GM12891 (cell line): ENCODE measurements at regions not wholly inside any gene's neighbourhood (a gene's known extent, or its start where the extent isn't known, plus 50 kb on each side); places are given as distances from the start of the nearest gene placed in this dataset.
"Not testable (repeated sequence)": the region's sequence is repeated elsewhere in the genome, so short reads cannot be mapped to it uniquely, and the experiment has no call there.

Experiments used
- DNase-seq: peaks from one replicate; pipeline ENCODE4 v3.0.0; 2011; ENCODE audit warnings: low spot score; ENCODE audit not compliant: insufficient read length
- FAIRE-seq: peaks from 2 replicates; lab custom pipeline; 2011; peaks lifted over from hg19 to GRCh38; lab: Jason Lieb, UNC
- PAX5 ChIP-seq: IDR thresholded peaks from 2 replicates; pipeline ENCODE4 v1.6.1; 2011; ENCODE audit warnings: low read length, moderate library complexity, mild to moderate bottlenecking; ENCODE audit not compliant: insufficient read depth, severe bottlenecking
- POLR2A ChIP-seq: IDR thresholded peaks from 2 replicates; pipeline ENCODE4 v1.6.1; 2011; ENCODE audit warnings: low read depth, low read length, control low read depth
- POLR2AphosphoS5 ChIP-seq: IDR thresholded peaks from 2 replicates; pipeline ENCODE4 v1.6.1; 2011; ENCODE audit warnings: low read depth, low read length, control low read depth
- POU2F2 ChIP-seq: IDR thresholded peaks from 2 replicates; pipeline ENCODE4 v1.6.1; 2011; ENCODE audit warnings: low read depth, mild to moderate bottlenecking, control low read depth, low read length, moderate library complexity
- SPI1 ChIP-seq: IDR thresholded peaks from 2 replicates; pipeline ENCODE4 v1.6.1; 2011; ENCODE audit warnings: low read depth, low read length, control low read depth
- TAF1 ChIP-seq: IDR thresholded peaks from 2 replicates; pipeline ENCODE4 v1.6.1; 2011; ENCODE audit warnings: low read depth, low read length, control low read depth

DNA sequence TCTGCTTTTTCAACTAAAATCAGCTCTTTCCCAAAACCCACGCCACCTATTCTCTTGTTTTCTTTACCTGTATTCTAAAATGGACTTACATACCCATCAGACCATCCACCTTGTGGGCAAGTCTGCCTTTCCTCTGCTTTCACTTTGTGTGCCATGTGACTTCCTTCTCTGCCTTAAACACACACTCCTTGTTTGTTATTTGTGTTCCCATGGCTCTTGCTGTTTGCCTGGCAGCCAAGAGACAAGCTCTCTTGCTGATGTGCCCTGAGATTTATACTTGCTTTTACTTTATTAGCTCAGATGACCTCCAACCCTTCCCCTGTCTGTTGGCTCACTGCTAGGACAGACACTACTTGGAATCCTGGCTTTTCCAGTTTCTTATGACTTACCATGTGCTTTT lies 309.7 kb upstream of the LRRTM4 start:
- no peak for TF ChIP-seq SPI1
- no peak for TF ChIP-seq POLR2AphosphoS5
- no peak for FAIRE-seq
- no peak for DNase-seq

DNA sequence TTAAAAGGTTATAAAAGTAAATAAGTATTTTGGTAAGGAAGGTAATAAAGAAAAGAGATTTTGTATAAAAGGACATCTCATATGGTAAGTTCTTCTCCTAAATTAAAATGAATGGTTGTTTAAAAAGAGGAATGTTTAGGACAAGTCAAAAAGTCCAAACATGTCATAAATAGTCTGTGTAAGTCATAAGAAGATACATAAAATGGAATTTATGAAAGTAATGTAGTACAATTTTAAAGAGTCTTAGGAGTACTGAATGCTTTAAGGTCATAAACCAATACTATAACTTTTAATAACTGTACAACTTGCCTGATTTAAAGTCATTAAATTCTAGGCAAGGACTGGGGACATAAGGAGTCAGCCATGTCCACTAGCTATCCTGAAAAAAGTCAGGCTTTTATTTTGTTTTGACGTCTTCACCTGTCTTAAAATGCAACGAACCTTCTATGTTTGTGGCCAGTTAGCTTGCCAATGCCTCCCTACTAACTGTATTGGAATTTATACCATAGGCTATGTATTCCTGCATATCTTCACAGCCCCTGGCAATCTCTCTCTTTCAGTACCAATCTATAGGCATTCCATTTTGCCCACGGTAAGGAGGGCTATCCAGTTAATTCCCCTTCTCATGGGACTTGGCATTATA lies 312.3 kb upstream of the LRRTM4 start:
- DNase-seq = no peak
- FAIRE-seq = no peak
- no peak for TF ChIP-seq POLR2A
- TF ChIP-seq TAF1 = no peak
- TF ChIP-seq PAX5 = no peak
- no peak for TF ChIP-seq POLR2AphosphoS5
- no peak for TF ChIP-seq POU2F2
- no peak for TF ChIP-seq SPI1

DNA sequence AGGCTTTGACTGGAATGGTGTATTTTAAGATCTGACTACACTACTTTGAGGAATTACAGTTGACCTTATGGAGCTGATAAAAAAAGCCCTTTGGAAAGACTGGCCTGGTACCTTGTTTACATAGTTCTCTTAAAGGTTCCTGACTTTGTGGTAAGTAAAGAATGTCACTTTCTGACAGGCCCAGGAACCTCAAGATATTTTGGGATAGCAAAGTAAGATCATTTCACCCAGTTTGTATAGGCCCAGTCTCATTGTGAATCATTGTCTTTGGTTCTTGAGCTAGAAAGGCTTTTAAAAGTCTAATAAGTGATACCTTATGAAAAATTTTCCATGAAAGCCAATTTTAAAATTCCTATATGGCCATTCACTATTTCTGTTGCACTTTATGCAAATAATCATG lies 316.3 kb upstream of the LRRTM4 start:
- TF ChIP-seq POLR2AphosphoS5 = no peak
- no peak for TF ChIP-seq POLR2A
- no peak for TF ChIP-seq PAX5
- no peak for TF ChIP-seq POU2F2
- no peak for TF ChIP-seq TAF1
- no peak for TF ChIP-seq SPI1
- FAIRE-seq (no peak), DNase-seq (no peak)

DNA sequence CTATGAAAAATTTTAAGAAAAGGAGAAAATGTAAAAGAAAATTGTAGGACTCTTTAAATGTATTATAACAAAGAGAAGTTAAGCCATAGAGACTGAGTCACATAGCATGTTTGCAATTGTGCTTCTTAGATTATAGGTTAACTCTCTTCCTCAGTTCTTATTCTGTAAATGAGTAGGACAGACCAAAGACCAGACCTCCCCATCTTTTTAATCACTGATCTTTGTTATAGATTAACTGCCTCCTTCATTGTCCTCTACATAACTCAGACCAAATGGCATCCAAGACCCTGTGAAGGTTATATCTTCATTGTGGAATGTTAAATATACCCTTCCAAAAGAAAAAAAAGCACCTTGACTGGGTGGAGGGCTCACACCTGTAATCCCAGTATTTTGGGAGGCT lies 316.9 kb upstream of the LRRTM4 start:
- no peak for TF ChIP-seq POLR2AphosphoS5
- TF ChIP-seq POLR2A = no peak
- no peak for TF ChIP-seq POU2F2
- no peak for TF ChIP-seq SPI1
- FAIRE-seq = no peak
- no peak for DNase-seq

DNA sequence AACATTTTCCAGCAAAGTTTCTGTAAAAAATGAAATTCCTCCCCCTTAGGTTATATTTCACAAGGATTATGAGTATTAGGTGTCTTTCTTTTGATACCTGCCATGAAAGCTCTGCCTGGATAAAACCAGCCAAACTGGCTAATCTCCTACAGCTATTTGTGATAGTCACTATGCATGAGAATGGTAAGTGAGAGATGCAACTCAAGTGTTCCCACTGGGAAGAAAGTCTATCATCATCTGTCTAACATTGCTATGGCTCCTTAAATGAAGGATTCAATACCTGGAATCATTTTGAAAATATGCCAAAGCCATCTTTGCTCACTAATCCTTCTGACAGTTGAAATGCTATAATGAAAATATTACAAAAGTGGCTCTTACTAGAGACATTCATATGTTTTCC lies 339.9 kb upstream of the LRRTM4 start:
- no peak for DNase-seq
- TF ChIP-seq TAF1 (no peak), PAX5 (no peak), POLR2A (no peak), POU2F2 (no peak)
- no peak for FAIRE-seq

DNA sequence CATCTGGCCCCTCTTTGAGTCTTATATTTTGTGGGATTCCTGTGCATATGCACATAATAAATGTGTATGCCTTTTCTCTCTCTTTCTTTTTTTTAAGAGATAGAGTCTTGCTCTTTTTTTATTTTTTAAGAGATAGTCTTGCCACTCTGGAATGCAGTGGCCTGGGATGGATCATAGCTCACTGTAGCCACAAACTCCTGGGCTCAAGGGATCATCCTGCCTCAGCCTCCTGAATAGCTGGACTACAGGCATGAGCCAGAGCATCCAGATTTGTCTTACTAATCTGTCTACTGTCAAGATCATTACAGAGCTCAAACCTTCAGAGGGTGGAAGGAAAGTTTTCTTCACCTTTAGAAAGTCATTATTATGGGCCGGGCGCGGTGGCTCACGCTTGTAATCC lies 342.2 kb upstream of the LRRTM4 start:
- no peak for TF ChIP-seq POLR2A
- no peak for TF ChIP-seq POLR2AphosphoS5
- TF ChIP-seq TAF1 = no peak
- no peak for TF ChIP-seq POU2F2
- no peak for TF ChIP-seq SPI1
- no peak for TF ChIP-seq PAX5
- no peak for DNase-seq
- FAIRE-seq = no peak

DNA sequence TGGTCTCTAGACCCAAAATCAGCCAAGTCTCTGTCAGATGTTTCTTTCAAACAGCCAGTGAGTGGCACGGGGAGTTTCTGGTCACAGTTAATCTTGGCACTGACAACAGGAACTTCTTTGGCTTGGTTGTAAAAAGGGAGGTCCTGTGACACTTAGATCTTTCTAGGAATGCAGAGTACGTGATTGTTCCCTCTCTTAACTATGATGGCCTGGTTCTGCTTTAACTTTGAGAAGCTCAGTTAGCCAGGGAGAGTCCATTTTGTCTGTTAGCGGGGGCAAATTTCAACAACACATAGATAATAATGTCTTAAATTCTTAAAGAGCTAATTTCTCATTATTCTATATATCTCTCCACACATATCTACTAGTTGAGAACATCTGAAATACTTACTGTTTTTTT lies 344.5 kb upstream of the LRRTM4 start:
- no peak for TF ChIP-seq POLR2A
- TF ChIP-seq SPI1 = no peak
- no peak for TF ChIP-seq POU2F2
- no peak for TF ChIP-seq TAF1
- no peak for TF ChIP-seq PAX5
- TF ChIP-seq POLR2AphosphoS5 = no peak
- DNase-seq (no peak), FAIRE-seq (no peak)

DNA sequence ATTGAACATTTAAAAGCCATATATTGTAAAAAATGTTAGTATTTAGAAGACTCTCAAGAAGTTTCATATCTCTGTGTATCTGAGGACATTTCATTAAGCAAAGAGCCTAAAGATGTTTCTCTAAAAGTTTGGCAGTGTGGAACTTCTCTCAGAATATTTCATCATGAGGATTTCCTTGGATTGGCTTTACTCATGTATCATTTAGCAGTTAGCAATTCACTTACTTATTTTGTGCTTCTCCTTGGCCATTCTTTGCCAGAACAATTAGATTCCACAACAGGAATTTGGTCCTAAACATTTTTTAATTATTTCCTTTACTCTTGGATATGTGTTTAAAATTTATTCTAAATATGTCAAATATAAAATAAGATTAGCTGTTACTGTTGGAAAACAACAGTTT lies 345.0 kb upstream of the LRRTM4 start:
- TF ChIP-seq PAX5 = no peak
- TF ChIP-seq POLR2A = no peak
- no peak for TF ChIP-seq SPI1
- TF ChIP-seq TAF1 = no peak
- no peak for TF ChIP-seq POU2F2
- TF ChIP-seq POLR2AphosphoS5 = no peak
- DNase-seq (no peak), FAIRE-seq (no peak)

DNA sequence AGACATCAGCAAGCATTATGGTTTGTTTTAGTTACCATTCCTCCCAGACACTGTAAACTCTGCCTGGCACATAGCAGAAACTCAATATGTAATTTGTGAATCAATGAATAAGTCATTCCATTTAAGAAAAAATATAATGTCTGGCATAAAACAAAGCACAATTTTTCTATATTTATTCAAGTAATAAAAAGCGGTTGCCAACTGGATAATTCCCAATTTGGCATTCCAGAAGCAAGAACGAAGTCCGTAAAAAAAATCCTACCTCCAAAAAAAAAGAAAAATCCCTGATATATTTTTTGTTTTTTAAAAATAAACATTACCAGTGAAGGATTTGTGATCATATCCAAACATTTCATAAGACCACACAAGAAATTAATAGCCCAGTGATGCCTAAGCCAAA lies 351.3 kb upstream of the LRRTM4 start:
- DNase-seq (no peak), FAIRE-seq (no peak)
- TF ChIP-seq POU2F2 = no peak
- no peak for TF ChIP-seq POLR2AphosphoS5
- no peak for TF ChIP-seq PAX5
- no peak for TF ChIP-seq TAF1
- TF ChIP-seq POLR2A = no peak
- no peak for TF ChIP-seq SPI1

DNA sequence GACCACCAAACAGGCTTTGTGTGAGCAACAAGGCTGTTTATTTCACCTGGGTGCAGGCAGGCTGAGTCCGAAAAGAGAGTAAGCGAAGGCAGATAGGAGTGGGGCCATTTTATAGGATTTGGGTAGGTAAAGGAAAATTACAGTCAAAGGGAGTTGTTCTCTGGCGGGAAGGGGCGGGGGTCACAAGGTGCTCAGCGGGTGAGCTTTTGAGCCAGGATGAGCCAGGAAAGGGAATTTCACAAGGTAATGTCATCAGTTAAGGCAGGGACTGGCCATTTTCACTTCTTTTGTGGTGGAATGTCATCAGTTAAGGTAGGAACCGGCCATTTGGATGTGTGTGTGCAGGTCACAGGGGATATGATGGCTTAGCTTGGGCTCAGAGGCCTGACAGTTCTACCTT lies 378.0 kb upstream of the LRRTM4 start:
- FAIRE-seq, DNase-seq: not testable (repeated sequence)
